DMS153 treated with DMSO at 0.1 percent for 48 hours (cell line): ENCODE measurements at regions not wholly inside any gene's neighbourhood (a gene's known extent, or its start where the extent isn't known, plus 50 kb on each side); places are given as distances from the start of the nearest gene placed in this dataset.
A peak's percentile ranks its signal among the peaks of the same experiment; 100 is the strongest.

Experiments used
- DNase-seq: peaks from one replicate; lab custom pipeline; 2025; ENCODE audit not compliant: unreplicated experiment; lab: John Stamatoyannopoulos, UW

DNA sequence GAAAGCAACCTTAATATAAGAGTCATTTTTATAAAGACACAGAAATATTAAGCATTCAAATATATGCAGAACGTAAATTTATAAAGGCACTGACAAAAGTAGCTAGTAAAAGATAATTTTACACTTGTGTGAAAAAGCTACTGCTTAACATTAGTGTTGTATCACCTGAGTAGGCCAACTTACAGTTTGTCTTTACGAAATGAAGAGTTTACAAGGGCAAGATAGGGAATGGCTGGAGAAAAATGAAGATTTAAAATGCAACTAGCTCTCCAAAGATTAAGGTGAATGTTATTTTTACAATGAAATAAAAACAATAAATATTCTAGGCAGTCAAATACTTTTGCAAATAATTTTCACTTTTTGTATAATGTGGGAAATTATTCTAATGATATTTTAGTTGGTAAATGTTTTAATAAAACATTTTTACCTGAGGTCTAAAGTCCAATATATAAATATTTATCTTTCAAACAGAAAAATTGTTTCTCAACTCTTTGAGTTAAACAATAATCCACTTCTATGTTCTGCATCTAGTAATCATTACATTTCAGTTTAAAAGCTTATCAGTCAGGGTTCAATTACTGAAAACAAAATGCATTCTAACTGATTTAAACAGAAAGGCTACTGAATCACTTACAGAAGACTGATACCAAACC, 382.6 kb downstream of the IPMK start:
- no peak for DNase-seq

DNA sequence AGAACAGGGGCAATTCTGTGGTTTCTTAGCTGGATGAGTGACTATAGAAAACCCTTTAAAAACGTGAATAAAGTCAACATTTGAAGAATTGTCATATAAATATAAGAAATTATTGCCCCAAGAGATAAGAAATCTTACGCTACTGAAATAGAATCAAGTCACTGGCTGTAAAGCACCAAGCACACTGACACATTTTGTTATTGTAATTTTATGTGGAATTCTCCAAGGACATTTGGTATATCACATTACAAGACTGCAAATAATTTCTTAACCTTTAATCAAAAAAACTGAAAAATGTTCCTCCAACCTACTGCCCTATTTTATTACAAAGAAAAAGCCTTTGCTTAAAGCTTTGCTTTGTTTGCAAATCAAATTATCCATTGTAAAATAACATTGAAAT, 383.3 kb downstream of the IPMK start:
- DNase-seq: no peak

DNA sequence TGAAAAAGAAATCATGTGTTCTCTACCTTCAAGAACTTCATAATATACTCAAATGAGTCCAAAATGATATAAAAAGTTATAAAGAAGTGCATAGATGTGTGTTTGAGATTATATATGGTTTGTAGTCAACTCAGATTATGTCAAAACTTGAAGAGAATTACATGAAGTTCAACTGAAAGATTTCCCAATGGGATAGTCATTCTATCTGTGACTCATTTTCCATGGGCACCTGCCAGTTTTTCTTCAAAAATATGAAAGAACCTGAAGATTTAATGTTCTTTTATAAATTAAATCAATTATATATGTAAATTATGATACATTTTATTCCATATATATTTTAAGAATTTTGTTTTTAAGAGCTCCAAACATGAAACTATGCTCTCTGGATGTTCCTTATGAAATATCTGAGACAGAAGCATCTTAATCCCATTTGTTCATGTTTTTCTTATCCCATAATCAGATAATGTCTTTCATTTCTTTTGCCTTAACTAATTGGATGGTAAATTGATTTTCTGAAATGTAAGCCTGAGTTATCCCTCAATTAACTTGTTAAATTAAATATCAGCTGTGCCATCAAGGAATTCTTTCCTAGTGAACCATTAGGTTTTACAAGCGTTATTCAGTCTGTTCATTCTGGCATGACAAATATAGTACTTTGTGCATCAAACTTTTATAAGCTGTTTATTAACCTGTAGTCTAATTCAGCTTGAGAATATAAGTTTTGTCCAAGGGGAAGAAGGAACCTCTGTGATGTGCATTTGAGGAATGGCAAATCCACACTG, 387.1 kb downstream of the IPMK start:
- no peak for DNase-seq

DNA sequence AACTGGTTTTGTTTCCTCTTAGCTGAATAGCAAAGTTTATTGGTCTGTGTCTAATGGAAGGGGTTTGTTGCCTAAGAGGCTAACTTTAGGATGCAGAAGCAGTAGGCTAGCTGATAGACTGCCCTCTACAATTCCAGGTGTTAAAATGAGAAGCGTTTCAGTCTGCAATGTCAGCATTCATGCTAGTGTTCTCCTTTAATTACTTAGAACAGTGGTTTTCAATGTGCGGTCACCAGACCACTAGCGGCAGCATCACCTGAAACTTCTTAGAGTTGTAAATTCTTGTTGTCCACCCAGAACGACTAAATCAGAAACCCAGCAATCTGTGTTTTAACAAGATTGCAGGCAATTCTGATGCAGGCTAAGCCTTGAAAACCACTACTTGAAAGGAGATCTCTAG, 392.9 kb downstream of the IPMK start:
- DNase-seq: no peak

DNA sequence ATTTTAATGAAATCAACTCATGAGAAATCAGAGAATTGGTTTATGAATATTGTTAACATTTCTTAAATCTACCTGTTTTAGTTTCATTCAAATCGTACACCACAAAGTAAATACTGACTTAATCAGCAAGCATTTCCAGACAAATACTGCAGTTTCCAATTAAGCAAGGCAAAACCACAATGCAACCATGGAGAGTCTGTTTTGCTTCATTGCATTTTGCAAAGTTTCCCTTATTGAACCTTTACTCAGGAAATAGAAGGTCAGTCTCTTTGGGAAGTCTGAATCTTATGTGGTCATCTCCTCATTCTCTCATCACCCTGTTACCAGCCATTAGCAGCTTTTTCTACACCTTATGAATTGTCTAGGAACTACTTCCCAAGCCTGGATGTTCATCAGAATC, 400.5 kb downstream of the IPMK start:
- no peak for DNase-seq

DNA sequence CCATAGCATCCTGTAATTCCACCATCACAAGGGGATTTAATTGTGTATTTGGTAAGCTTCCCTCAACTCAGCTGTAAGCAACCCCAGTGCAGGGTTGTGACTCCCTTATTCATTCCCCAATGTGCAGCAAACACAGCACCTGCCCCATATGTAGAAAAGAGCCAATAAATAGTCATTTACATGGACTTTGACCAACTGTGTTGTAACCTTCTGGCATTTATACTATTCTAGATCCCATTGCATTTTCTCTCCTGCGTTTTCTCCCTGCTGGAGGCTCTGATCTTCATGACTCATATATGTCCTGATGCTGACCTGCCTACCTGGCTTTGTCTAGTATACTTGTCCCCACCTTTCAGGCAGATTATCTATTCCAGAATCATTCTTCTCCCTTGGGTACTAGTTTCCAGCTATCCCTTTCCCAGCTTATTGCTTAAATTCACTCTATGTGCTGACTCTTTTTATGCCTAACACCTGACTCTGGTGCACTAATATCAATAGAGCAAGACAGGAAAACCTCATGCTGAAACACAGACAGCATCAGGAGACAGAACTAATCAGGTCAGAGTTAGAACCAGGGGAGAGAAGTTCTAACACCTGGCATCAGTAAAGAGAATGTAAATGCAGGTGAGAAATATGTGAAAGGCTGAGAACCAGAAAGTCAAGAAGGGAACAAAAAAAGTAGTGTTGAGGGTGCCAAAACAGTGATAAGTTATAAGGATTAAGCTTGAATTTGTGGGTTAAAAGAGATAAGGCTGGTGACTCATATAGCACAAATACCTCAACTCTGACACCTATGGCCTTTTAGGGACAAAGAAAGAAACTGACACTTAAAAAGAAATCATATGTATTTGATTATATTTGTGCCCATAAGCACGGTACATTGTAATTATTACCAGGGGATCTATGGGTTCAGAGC, 402.7 kb downstream of the IPMK start:
- DNase-seq: no peak

DNA sequence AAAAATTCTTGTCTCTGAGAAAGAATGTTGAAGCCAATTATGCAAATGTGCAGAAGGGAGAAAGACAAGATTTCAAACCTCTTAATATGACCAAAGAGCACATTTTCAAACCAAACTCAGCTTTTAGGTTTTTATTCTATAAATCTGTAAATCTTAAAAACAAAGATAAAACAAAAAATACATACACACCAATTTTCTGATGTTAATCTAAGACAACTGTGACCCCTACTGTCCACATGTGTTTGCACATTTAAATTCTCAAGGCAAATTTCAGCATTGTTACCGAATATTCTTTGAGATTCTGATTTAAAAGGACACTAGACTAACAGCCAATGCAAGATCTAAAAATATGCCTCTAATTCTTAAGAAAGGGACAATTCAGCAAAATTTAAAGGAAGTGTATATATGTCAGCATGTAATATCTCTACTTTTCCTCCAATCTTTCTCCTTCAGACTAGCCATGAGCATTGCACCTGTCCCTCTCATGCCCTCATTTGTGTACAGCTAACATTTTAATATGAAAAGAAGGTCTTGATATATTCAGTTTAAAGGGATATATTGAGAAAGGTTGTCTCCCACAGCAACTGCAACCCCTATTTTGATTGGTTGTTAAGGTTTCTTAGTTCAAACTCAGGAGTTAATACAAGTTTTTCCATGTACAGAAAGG, 417.9 kb downstream of the IPMK start:
- peak; percentile 31 for DNase-seq

DNA sequence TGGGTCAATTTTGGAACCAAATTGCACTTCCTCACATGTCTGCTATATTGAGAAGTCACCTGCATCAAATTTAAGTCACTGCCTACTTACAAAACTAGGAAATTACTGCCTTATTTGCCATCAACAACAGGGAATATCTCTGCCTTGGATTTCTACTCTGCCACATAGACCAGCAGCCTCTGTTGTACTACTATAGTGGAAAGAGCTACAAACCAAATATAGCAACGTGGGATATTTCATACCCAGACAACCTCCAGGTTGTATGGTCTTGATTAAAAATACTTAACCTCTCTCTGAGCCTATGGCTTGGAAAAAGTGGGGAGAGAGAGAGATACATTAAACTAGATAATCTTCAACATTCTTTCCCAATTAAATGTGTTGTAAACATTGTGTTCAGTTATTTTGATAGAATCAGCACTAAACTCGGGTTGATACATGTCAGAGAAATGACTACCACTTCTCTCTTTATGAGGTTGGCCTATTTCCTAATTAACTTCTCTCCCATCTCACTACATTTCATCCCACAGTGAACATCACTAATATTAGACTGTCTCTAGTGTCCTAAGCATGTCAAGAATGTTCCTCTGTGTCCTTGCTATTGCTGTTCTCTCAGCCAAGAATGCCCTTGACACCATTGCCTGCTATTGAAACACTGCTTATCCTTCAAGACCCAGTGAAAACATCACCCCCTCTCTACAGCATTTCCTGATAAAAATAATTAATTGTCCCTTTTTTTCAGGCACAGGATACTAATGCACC, 421.2 kb downstream of the IPMK start:
- no peak for DNase-seq

DNA sequence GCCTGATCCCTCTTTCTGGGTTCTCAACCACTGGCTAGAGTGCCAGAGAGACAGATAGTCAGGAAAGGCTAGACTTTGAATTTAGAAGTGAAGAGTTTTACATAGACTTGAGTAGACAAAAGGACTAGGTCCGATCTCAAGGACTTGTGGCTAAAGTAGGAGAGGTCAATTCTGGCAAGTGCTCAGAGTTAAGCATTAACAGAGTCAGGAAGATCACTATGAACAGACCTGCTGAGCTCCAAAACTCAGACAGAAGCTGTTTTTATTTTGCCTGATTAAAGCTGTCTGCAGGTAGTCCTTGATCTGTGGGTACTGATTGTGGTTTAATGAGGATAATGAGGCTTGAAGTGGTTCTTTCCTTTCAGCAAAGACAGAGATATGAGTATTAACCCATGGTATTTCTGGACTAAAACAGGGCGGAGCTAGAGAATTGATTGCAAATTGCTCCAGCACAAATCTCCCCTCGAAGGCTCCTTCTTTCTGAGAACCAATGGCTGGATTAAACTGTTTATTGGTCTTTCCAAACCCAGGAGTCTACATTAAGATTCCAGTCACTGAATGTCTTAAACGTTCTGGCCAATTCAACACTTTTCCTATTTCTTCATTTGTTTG, 423.2 kb downstream of the IPMK start:
- DNase-seq: no peak

DNA sequence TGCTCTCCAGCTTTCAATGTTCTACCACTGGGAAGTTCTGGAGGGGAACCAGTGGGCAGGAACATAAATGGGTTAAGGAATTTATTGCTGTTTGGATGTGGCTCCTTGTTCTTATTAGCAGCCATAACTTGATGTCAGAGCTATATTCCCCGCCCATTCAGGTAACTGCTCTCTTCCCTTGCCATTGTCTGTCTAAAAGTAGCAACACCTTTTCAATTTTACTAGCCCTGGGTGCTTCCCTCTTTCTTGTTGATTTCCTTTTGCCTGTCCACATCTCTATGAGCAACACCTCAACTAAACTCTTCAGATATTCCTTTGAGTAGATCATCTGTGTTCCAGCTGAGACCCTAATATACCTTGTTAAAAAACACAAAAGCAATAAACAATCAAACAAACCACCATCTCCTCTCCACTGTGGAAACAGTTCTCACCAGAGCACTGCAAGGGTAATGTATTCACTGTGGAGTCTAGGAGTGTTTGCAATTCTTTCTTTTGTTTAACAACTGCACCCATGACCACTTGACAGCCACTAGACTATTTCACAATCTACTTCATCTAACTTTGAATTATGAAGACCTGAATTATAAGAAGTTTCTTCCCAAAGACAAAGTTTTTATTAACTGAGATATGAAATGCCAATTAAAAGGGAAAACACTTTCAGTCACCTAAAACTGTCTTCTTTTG, 436.7 kb downstream of the IPMK start:
- DNase-seq: peak; percentile 31

DNA sequence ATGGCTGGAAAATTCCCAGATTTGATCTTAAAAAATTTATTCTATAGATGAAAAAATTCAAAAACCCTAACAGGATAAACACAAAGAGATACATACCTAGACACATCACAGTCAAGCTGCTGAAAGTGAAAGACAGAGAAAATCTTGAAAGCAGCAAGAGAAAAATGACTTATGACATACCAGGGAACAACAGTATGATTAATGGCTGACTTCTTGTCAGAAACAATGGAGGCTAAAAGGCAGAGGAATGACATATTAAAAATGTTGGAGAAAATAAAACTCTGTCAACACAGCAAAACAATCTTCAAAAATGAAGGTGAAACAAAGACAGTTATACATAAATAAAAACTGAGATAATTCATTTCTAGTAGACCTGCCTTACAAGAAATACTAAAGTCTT, 442.7 kb downstream of the IPMK start:
- no peak for DNase-seq

DNA sequence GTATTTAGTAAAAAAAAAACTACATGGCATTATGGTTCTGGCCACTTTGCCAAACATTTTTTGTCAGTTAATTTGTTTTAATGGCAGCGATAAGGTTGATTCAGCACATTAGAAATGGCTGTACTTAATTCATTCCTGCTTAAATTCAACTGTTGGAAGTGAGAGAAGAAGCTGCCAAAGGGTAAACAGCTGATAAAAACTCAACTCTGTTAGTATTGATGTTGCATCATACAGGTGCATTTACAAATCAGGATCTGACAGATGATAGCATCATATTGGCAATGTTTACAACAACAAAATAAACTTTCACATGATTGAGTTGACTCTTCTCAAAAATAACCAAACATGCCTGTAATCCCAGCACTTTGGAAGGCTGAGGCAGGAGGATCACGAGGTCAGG, 444.3 kb downstream of the IPMK start:
- DNase-seq: no peak

DNA sequence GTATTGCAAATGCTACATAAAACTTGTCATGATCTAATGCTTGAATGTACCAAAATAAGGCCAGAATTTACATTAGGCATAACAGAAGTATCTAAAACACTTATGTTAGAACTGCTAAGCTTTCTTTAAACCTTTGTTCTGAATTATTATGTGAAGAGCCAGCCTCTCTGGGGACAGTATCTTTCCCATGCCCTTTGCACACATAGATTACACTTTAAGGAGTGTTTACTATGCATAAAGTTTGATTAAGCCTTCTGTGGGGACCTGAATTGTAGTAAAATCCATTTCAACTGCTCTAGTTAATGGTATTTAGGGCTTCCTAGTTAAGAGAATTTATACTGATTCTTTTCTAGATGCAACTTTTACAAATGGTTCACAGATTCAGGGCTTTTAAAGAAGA, 444.7 kb downstream of the IPMK start:
- DNase-seq: no peak

DNA sequence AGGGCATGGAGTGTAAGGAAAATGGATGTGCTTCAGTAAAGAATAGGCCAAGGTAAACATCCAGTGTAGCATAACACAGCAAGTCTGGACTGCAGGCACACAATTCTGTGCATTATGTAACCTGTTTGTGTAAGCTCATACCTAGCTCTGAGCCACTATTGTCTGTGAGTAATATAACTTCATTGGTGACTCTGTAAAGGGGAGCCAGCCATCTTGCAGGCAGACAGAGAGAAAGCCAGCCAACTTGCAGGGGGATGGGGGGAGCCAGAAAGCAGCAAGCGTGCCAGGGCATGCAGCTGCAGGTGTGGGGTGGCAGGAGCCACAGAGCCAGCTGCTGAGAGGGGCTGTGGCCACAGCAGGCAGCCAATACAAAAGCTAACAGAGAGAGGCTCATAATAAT, 449.2 kb downstream of the IPMK start:
- peak; percentile 42 for DNase-seq

DNA sequence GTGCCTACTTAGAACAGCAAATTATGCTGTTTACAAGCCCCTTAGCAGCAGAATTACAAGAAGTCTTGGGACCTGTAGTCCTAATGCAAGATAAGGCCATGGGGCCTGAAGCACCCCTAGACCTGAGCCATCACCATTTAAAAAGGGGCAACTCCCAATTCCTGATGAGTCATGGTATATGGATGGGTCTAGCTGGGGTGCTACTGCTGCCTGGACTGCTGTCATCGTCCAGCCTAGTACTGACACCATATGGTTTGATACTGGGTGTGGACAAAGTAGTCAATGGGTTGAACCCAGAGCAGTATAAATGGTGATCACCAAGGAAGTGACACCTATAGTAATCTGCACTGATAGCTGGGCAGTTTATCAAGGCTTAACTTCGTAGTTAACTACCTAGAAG, 450.0 kb downstream of the IPMK start:
- no peak for DNase-seq

DNA sequence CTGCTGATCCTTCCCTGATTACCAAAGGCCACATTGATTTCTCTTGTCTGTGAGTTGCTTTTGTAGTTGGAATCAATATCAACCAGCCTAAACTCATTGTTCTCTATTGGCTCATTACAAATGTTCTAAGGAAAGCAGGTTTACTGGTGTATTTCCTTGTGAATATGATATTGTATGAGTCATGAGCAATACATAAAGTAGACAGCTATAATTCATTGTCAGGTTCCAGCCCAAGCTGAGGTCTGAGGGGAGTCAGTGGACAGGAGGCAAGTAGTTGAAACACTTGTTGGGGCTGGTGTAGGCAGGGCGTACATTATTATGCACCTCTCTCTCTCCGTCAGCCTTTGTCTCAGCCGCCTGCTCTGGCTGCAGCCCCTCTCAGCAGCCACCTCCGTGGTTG, 451.7 kb downstream of the IPMK start:
- DNase-seq: no peak

DNA sequence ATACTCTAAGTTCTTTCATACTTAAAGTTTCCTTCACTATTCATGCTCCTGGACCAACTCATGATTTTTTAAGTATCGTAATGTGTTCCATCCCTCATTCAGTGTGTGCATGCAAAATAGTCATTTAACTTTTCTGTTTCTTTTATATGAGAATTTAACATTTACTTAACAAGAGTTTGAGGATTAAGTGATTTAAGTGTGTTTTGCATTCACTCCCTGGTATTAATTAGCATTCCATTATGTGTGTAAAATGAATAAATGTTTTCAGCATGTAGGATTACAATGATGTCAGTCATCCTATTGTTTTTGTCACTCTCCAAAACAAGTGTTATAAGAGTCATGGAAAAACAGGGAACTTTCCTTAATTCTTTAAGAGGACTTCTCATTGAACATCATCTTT, 457.7 kb downstream of the IPMK start:
- DNase-seq: no peak

DNA sequence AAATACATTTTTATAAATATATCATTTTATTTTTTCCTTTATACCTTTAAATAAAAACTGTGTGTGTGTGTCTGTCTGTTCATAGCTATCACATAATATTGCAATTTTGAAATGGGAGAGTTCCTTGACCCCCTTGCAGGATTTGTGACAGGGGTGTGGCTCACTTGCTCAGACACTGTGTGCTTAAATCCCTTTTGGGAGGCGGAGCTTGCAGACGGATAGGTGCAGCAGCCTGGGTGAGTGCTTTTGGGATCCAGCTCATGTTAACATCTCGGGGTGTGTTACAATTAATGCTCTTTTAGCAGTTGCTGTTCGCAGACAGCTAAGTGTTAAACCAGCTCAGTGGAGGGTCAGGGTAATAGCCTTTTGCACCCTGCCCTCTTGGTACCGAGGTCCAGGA, 459.8 kb downstream of the IPMK start:
- no peak for DNase-seq

DNA sequence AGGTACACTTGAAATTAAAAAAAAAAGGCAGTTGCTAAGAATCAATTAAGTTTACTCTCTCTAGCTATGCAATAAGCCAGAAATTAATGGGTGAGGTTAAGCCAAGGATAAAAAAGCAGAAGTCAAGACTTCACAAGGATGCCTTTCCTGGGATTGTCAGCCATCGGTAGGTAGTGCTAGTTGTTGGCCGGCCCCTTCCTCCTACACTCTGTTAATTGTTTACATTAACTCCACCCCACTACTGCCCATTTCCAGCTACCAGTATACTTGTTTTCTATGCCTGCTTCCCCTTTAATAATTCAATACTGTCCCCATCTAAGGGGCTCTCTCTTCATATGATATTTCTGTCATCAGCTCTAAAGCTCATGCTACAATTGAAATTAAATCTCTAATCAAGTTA, 461.0 kb downstream of the IPMK start:
- no peak for DNase-seq

DNA sequence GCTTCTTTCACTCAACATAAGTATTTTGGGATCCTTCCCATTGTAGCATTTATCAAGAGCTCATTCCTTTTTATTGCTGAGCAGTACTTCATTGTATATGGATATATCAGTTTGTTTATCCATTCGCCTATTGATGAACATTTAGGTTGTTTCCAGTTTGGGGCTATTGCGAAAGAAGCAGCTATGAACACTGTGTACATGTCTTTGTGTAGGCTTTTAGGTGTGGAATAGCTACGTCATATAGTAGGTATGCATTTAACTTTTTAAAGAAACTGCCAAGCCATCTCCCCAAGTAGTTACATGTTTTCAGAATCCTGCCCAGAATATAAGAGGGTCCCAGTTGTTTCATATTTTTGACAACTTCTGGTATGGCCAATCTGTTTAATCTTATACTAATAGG, 468.1 kb downstream of the IPMK start:
- no peak for DNase-seq
